GM23248 (cell line): ENCODE measurements at regions not wholly inside any gene's neighbourhood (a gene's known extent, or its start where the extent isn't known, plus 50 kb on each side); places are given as distances from the start of the nearest gene placed in this dataset.

Experiments
- DNase-seq: peaks from one replicate; pipeline ENCODE4 v3.0.0-alpha.2; 2015
- H2AFZ ChIP-seq: fragments of 200-600 bp; sonication (generic); 2 replicates; pipeline ENCODE4 v1.6.1; 2016; ENCODE audit warnings: antibody characterized with exemption
- H3F3A ChIP-seq: fragments of 200-600 bp; sonication (generic); 2 replicates; pipeline ENCODE4 v1.6.1; 2016; ENCODE audit warnings: mild to moderate bottlenecking, antibody characterized with exemption, mixed run types; ENCODE audit not compliant: insufficient read depth
- H3K27ac ChIP-seq: fragments of 200-600 bp; sonication (generic); 2 replicates; pipeline ENCODE4 v1.5.1; 2016; ENCODE audit warnings: mild to moderate bottlenecking
- H3K27me3 ChIP-seq: fragments of 200-600 bp; sonication (generic); replicated peaks from 2 replicates; pipeline ENCODE4 v1.6.1; 2016; ENCODE audit warnings: mild to moderate bottlenecking; ENCODE audit not compliant: insufficient read depth
- H3K36me3 ChIP-seq: fragments of 200-600 bp; sonication (generic); 2 replicates; pipeline ENCODE4 v1.6.1; 2016; ENCODE audit warnings: low read depth, mild to moderate bottlenecking
- H3K4me1 ChIP-seq: fragments of 200-600 bp; sonication (generic); 2 replicates; pipeline ENCODE4 v1.6.1; 2016; ENCODE audit warnings: mild to moderate bottlenecking; ENCODE audit not compliant: insufficient read depth
- H3K4me2 ChIP-seq: fragments of 200-600 bp; sonication (generic); one replicate; pipeline ENCODE4 v1.6.1; 2016; ENCODE audit warnings: mild to moderate bottlenecking; ENCODE audit not compliant: unreplicated experiment
- H3K4me3 ChIP-seq: fragments of 200-600 bp; sonication (generic); 2 replicates; pipeline ENCODE4 v1.5.1; 2016; ENCODE audit warnings: mild to moderate bottlenecking
- H3K79me2 ChIP-seq: fragments of 200-600 bp; sonication (generic); 2 replicates; pipeline ENCODE4 v1.6.1; 2016; ENCODE audit warnings: mild to moderate bottlenecking; ENCODE audit not compliant: insufficient read depth
- H3K9ac ChIP-seq: fragments of 200-600 bp; sonication (generic); 2 replicates; pipeline ENCODE4 v1.6.1; 2016; ENCODE audit warnings: mild to moderate bottlenecking
- H3K9me2 ChIP-seq: fragments of 200-600 bp; sonication (generic); 2 replicates; pipeline ENCODE4 v1.6.1; 2016; ENCODE audit warnings: mixed run types, mild to moderate bottlenecking, moderate library complexity; ENCODE audit not compliant: insufficient read depth
- H3K9me3 ChIP-seq: fragments of 200-600 bp; sonication (generic); one replicate; pipeline ENCODE4 v1.6.1; 2017; ENCODE audit warnings: low read depth
- H4K20me1 ChIP-seq: fragments of 200-600 bp; sonication (generic); 2 replicates; pipeline ENCODE4 v1.6.0; 2016; ENCODE audit not compliant: insufficient read depth
- EZH2 ChIP-seq: fragments of 200-600 bp; sonication (generic); IDR thresholded peaks from 2 replicates; pipeline ENCODE4 v1.6.1; 2018; ENCODE audit warnings: antibody characterized with exemption, mild to moderate bottlenecking; ENCODE audit not compliant: insufficient read depth, poor library complexity, severe bottlenecking
- EZH2phosphoT487 ChIP-seq: fragments of 200-600 bp; sonication (generic); IDR thresholded peaks from 2 replicates; pipeline ENCODE4 v1.6.1; 2018; ENCODE audit warnings: antibody characterized with exemption, moderate library complexity, mild to moderate bottlenecking, low read depth; ENCODE audit not compliant: insufficient read depth
- WGBS, 2 experiments: methylation state at CpG; one replicate each; pipeline ENCODE4 v1.1.6; 2015 to 2017; ENCODE audit warnings: low lambda C conversion rate in 2 of 2, low coverage in 1 of 2; ENCODE audit errors: missing lambda C conversion rate in 2 of 2; 5-methylcytosine and 5-hydroxymethylcytosine counted together
- in situ Hi-C: fragments of 300-500 bp; cut with MboI; formaldehyde crosslinking; loops from 2 replicates; pipeline ENCODE4 v1.15.0; 2020

GRCh38 chr2:129428086-129428660 is 551.3 kb upstream of the RAB6C start:
- DNase-seq = no peak
- no peak for TF ChIP-seq EZH2phosphoT487
- Histone ChIP-seq H3K4me2 (no peak overlapping the region), H3K4me3 (no peak overlapping the region), H3K4me1 (no peaks in the 10 kb centered on the region), H3K9me2 (no peaks in the 10 kb centered on the region), H3K27ac (no peak overlapping the region), H3F3A (no peaks in the 10 kb centered on the region), H3K9me3 (no peaks in the 10 kb centered on the region), H3K36me3 (no peaks in the 10 kb centered on the region), H4K20me1 (no peaks in the 10 kb centered on the region), H2AFZ (no peak overlapping the region), H3K9ac (no peak overlapping the region), H3K79me2 (no peaks in the 10 kb centered on the region), H3K27me3 (no peaks in the 10 kb centered on the region)
- WGBS, 2 experiments = 44 to 45% methylated on average over 10 of the region's 10 CpGs
- in situ Hi-C loops = no loop called here

- no peak for DNase-seq
- in situ Hi-C loops = no loop called here
- Histone ChIP-seq H3K27ac (no peak overlapping the region), H3K9me3 (no peaks in the 10 kb centered on the region), H3K9me2 (no peaks in the 10 kb centered on the region), H4K20me1 (no peaks in the 10 kb centered on the region), H2AFZ (no peak overlapping the region), H3K9ac (no peak overlapping the region), H3K79me2 (no peaks in the 10 kb centered on the region), H3K4me3 (no peak overlapping the region), H3K4me1 (no peaks in the 10 kb centered on the region), H3F3A (no peaks in the 10 kb centered on the region), H3K27me3 (no peaks in the 10 kb centered on the region), H3K4me2 (no peak overlapping the region), H3K36me3 (no peaks in the 10 kb centered on the region)
- 30 to 31% methylated on average over 7 of the region's 7 CpGs for WGBS, 2 experiments
- no peak for TF ChIP-seq EZH2phosphoT487
- TF ChIP-seq EZH2 = no peak
Measured at GRCh38 chr2:129430911-129431310, 548.6 kb upstream of the RAB6C start.

- no peak for DNase-seq
- H3K79me2 ChIP-seq = no peaks in the 10 kb centered on the region
- H3K4me1 ChIP-seq = no peaks in the 10 kb centered on the region
- H3K27ac ChIP-seq = no peak overlapping the region
- H2AFZ ChIP-seq = no peak overlapping the region
- H3K4me3 ChIP-seq = no peak overlapping the region
- H3K4me2 ChIP-seq = no peak overlapping the region
- H3K27me3 ChIP-seq = no peaks in the 10 kb centered on the region
- H3K9me2 ChIP-seq = no peaks in the 10 kb centered on the region
- in situ Hi-C loops = no loop called here
- H3K9ac ChIP-seq = no peak overlapping the region
- H3K36me3 ChIP-seq = no peaks in the 10 kb centered on the region
- WGBS, 2 experiments = 27 to 32% methylated on average over 5 to 7 of the region's 7 CpGs
- TF ChIP-seq EZH2phosphoT487 = no peak
- TF ChIP-seq EZH2 = no peak
- H3F3A ChIP-seq = no peaks in the 10 kb centered on the region
- no peaks in the 10 kb centered on the region for H3K9me3 ChIP-seq
- no peaks in the 10 kb centered on the region for H4K20me1 ChIP-seq
Measured at GRCh38 chr2:129431881-129432280, 547.6 kb upstream of the RAB6C start.

GRCh38 chr2:129436809-129437208 is 542.7 kb upstream of the RAB6C start:
- Histone ChIP-seq H3K36me3 (no peaks in the 10 kb centered on the region), H3K4me3 (no peak overlapping the region), H2AFZ (no peak overlapping the region), H3K27ac (no peak overlapping the region), H3K4me1 (no peaks in the 10 kb centered on the region), H3K27me3 (no peaks in the 10 kb centered on the region), H3K9me3 (no peaks in the 10 kb centered on the region), H3F3A (no peaks in the 10 kb centered on the region), H3K9me2 (no peaks in the 10 kb centered on the region), H4K20me1 (no peaks in the 10 kb centered on the region), H3K9ac (no peak overlapping the region), H3K79me2 (no peaks in the 10 kb centered on the region), H3K4me2 (no peak overlapping the region)
- in situ Hi-C loops = no loop called here
- TF ChIP-seq EZH2 = no peak
- TF ChIP-seq EZH2phosphoT487 = no peak
- no peak for DNase-seq
- 23 to 34% methylated on average over 5 of the region's 5 CpGs for WGBS, 2 experiments

GRCh38 chr2:129437725-129438124 is 541.7 kb upstream of the RAB6C start:
- no peaks in the 10 kb centered on the region for H3K36me3 ChIP-seq
- in situ Hi-C loops = no loop called here
- 20 to 30% methylated on average over 3 of the region's 3 CpGs for WGBS, 2 experiments
- H3F3A ChIP-seq = no peaks in the 10 kb centered on the region
- H3K9me3 ChIP-seq = no peaks in the 10 kb centered on the region
- H4K20me1 ChIP-seq = no peaks in the 10 kb centered on the region
- H3K9me2 ChIP-seq = no peaks in the 10 kb centered on the region
- TF ChIP-seq EZH2 (no peak), EZH2phosphoT487 (no peak)
- no peak overlapping the region for H3K9ac ChIP-seq
- no peak overlapping the region for H3K4me2 ChIP-seq
- no peak overlapping the region for H2AFZ ChIP-seq
- H3K4me1 ChIP-seq = no peaks in the 10 kb centered on the region
- H3K79me2 ChIP-seq = no peaks in the 10 kb centered on the region
- no peak overlapping the region for H3K4me3 ChIP-seq
- no peaks in the 10 kb centered on the region for H3K27me3 ChIP-seq
- DNase-seq = no peak
- no peak overlapping the region for H3K27ac ChIP-seq
